SKM-1 (cell line): ENCODE measurements at regions not wholly inside any gene's neighbourhood (a gene's known extent, or its start where the extent isn't known, plus 50 kb on each side); places are given as distances from the start of the nearest gene placed in this dataset.

Experiments used
- DNase-seq: peaks from one replicate; lab custom pipeline; 2025; ENCODE audit not compliant: unreplicated experiment; lab: John Stamatoyannopoulos, UW

- no peak for DNase-seq
Observed at GRCh38 chr3:17811646-17812045, 69.2 kb upstream of the TBC1D5 start.

- no peak for DNase-seq
Observed at GRCh38 chr3:17810759-17811158, 68.3 kb upstream of the TBC1D5 start.

GRCh38 chr3:17808994-17809393 is 66.6 kb upstream of the TBC1D5 start:
- DNase-seq: no peak

GRCh38 chr3:17806876-17807275 is 64.4 kb upstream of the TBC1D5 start:
- DNase-seq: no peak

- DNase-seq: no peak
Observed at GRCh38 chr3:17806201-17806600, 63.8 kb upstream of the TBC1D5 start.

GRCh38 chr3:17805461-17805940 is 63.1 kb upstream of the TBC1D5 start:
- no peak for DNase-seq

- DNase-seq: no peak
Observed at GRCh38 chr3:17802950-17803349, 60.5 kb upstream of the TBC1D5 start.

- DNase-seq: no peak
Observed at GRCh38 chr3:17801131-17801530, 58.7 kb upstream of the TBC1D5 start.

GRCh38 chr3:17800232-17800631 is 57.8 kb upstream of the TBC1D5 start:
- no peak for DNase-seq

GRCh38 chr3:17799312-17799711 is 56.9 kb upstream of the TBC1D5 start:
- no peak for DNase-seq

- DNase-seq: no peak
Observed at GRCh38 chr3:17798000-17798399, 55.6 kb upstream of the TBC1D5 start.

GRCh38 chr3:17795711-17796110 is 53.3 kb upstream of the TBC1D5 start:
- no peak for DNase-seq

- no peak for DNase-seq
Observed at GRCh38 chr3:17795280-17795679, 52.8 kb upstream of the TBC1D5 start.

- DNase-seq: no peak
Observed at GRCh38 chr3:17793542-17794195, 51.2 kb upstream of the TBC1D5 start.
